ENCODE measurements at regions not wholly inside any gene's neighbourhood (a gene's known extent, or its start where the extent isn't known, plus 50 kb on each side); places are given as distances from the start of the nearest gene placed in this dataset.

DNA sequence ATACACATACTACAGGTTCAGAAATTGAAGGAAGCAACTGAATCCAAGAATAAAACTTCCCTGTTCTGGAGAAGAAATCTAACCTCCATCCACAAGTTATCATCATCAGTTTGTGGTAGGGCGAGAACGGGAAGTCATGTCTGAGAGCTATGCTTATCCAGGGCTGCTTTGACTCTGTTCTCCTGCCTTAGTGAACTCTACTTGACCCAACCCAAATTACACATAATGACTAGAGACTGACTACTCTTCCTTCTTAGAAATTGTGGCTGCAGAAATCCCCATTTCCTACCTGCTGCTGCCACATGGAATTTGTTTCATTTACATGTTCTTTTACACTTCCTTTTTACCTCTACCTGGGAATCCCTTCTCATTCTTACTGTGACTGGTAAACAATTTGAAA lies 1102.6 kb upstream of the PIK3C3 start:
- H3K4me3 Mint-ChIP-seq (ENCODE audit: unreplicated experiment): no peak overlapping the region
- Histone ChIP-seq H3K9me3 (no peaks in the 10 kb centered on the region), H3K4me3 (ENCODE audit: low read depth, low read length) (no peak overlapping the region), H3K27me3 (replicated peaks; ENCODE audit: control insufficient read depth, insufficient read depth, low read length) (no peaks in the 10 kb centered on the region), H3K36me3 (ENCODE audit: control insufficient read depth, insufficient read depth, low read length) (no peaks in the 10 kb centered on the region), H3K4me1 (no peaks in the 10 kb centered on the region)
- no peak for DNase-seq
- ChIA-PET CTCF (no interaction called here), POLR2A (no interaction called here)
- H3K9me3 Mint-ChIP-seq (ENCODE audit: unreplicated experiment): no peaks in the 10 kb centered on the region
- intact Hi-C loops (cut with micrococcal nuclease; ENCODE audit: unreplicated experiment): no loop called here
- TF ChIP-seq, protein P1, sequence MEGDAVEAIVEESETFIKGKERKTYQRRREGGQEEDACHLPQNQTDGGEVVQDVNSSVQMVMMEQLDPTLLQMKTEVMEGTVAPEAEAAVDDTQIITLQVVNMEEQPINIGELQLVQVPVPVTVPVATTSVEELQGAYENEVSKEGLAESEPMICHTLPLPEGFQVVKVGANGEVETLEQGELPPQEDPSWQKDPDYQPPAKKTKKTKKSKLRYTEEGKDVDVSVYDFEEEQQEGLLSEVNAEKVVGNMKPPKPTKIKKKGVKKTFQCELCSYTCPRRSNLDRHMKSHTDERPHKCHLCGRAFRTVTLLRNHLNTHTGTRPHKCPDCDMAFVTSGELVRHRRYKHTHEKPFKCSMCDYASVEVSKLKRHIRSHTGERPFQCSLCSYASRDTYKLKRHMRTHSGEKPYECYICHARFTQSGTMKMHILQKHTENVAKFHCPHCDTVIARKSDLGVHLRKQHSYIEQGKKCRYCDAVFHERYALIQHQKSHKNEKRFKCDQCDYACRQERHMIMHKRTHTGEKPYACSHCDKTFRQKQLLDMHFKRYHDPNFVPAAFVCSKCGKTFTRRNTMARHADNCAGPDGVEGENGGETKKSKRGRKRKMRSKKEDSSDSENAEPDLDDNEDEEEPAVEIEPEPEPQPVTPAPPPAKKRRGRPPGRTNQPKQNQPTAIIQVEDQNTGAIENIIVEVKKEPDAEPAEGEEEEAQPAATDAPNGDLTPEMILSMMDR (IDR thresholded peaks at IDR 0.05; ENCODE audit: insufficient read depth in 1 of 2, low read depth in 1 of 2, low read length in 1 of 2, severe bottlenecking in 1 of 2, unreplicated experiment in 1 of 2): no peak
- no TSS peak for BruUV-seq (replicated peaks)
- no peaks in the 10 kb centered on the region for H3K27me3 Mint-ChIP-seq (ENCODE audit: insufficient read depth, unreplicated experiment)
- no peak overlapping the region for H3K27ac Mint-ChIP-seq (ENCODE audit: unreplicated experiment)
- H3K36me3 Mint-ChIP-seq (ENCODE audit: insufficient read depth, unreplicated experiment): no peaks in the 10 kb centered on the region
- H3K4me1 Mint-ChIP-seq (ENCODE audit: low read depth, unreplicated experiment): no peaks in the 10 kb centered on the region

DNA sequence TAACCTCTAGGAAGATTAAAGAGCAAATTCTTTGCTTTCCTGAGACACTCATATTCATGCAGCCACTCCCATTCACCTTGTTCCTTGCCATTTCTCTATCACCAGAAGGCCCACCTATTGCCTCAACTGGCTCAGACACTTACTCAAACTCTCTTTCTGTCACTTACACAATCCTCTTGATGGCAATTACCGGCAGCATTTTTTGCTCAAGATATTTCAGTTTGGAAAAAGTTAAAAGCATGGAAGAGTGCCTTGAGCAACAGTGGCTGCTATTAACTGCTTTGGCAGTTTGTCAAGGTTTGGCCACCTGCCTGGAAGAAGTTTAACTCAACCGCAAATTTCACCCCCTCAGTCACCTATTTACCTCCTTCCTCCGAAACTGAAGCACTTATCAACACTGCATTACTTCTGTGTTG lies 1104.0 kb upstream of the PIK3C3 start:
- Mint-ChIP-seq H3K36me3 (ENCODE audit: insufficient read depth, unreplicated experiment) (no peaks in the 10 kb centered on the region), H3K27me3 (ENCODE audit: insufficient read depth, unreplicated experiment) (no peaks in the 10 kb centered on the region), H3K4me1 (ENCODE audit: low read depth, unreplicated experiment) (no peaks in the 10 kb centered on the region), H3K9me3 (ENCODE audit: unreplicated experiment) (no peaks in the 10 kb centered on the region), H3K4me3 (ENCODE audit: unreplicated experiment) (no peak overlapping the region), H3K27ac (ENCODE audit: unreplicated experiment) (no peak overlapping the region)
- no peak for DNase-seq
- ChIA-PET CTCF (no interaction called here), POLR2A (no interaction called here)
- TF ChIP-seq, protein P1 (IDR thresholded peaks at IDR 0.05; ENCODE audit: insufficient read depth in 1 of 2, low read depth in 1 of 2, low read length in 1 of 2, severe bottlenecking in 1 of 2, unreplicated experiment in 1 of 2): no peak
- Histone ChIP-seq H3K9me3 (no peaks in the 10 kb centered on the region), H3K4me1 (no peaks in the 10 kb centered on the region), H3K27me3 (replicated peaks; ENCODE audit: control insufficient read depth, insufficient read depth, low read length) (no peaks in the 10 kb centered on the region), H3K4me3 (ENCODE audit: low read depth, low read length) (no peak overlapping the region), H3K36me3 (ENCODE audit: control insufficient read depth, insufficient read depth, low read length) (no peaks in the 10 kb centered on the region)
- intact Hi-C loops (cut with micrococcal nuclease; ENCODE audit: unreplicated experiment): no loop called here
- no TSS peak for BruUV-seq (replicated peaks)

DNA sequence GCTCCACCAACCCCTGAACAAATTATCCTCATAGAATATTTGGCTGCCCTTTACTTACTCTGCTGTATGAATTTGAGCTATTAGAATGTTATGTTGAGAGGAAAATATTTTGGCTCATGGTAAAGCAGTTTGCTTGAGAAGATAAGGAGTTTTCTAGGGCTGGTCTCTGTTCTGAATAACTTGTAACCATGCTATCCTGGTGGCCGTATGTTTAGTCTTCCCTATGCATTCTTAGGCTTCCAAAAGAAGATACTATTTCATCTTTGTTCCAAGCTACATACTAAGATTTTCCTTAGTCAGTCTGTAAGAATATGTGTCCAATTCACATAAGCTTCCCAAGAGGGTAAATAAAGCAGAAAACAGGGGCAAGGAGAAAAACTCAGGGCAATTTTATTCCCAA lies 1105.1 kb upstream of the PIK3C3 start:
- Mint-ChIP-seq H3K27ac (ENCODE audit: unreplicated experiment) (no peak overlapping the region), H3K4me3 (ENCODE audit: unreplicated experiment) (no peak overlapping the region), H3K4me1 (ENCODE audit: low read depth, unreplicated experiment) (no peaks in the 10 kb centered on the region), H3K36me3 (ENCODE audit: insufficient read depth, unreplicated experiment) (no peaks in the 10 kb centered on the region), H3K27me3 (ENCODE audit: insufficient read depth, unreplicated experiment) (no peaks in the 10 kb centered on the region), H3K9me3 (ENCODE audit: unreplicated experiment) (no peaks in the 10 kb centered on the region)
- ChIA-PET POLR2A (no interaction called here), CTCF (no interaction called here)
- no TSS peak for BruUV-seq (replicated peaks)
- H3K9me3 ChIP-seq: no peaks in the 10 kb centered on the region
- TF ChIP-seq, protein P1 (IDR thresholded peaks at IDR 0.05; ENCODE audit: insufficient read depth in 1 of 2, low read depth in 1 of 2, low read length in 1 of 2, severe bottlenecking in 1 of 2, unreplicated experiment in 1 of 2): no peak
- no peaks in the 10 kb centered on the region for H3K27me3 ChIP-seq (replicated peaks; ENCODE audit: control insufficient read depth, insufficient read depth, low read length)
- no peaks in the 10 kb centered on the region for H3K36me3 ChIP-seq (ENCODE audit: control insufficient read depth, insufficient read depth, low read length)
- no peak overlapping the region for H3K4me3 ChIP-seq (ENCODE audit: low read depth, low read length)
- DNase-seq: no peak
- intact Hi-C loops (cut with micrococcal nuclease; ENCODE audit: unreplicated experiment): no loop called here
- no peaks in the 10 kb centered on the region for H3K4me1 ChIP-seq

Measured in Caco-2 (cell line).